ENCODE measurements at regions not wholly inside any gene's neighbourhood (a gene's known extent, or its start where the extent isn't known, plus 50 kb on each side); places are given as distances from the start of the nearest gene placed in this dataset.

GRCh38 chr2:45172142-45172541 lies 162.9 kb upstream of the SIX2 start:
- no peak for DNase-seq

GRCh38 chr2:45171136-45171501 lies 161.9 kb upstream of the SIX2 start:
- no peak for DNase-seq

GRCh38 chr2:45170191-45171135 lies 161.2 kb upstream of the SIX2 start:
- DNase-seq: peak; percentile 9

- peak; percentile 36 for DNase-seq
These were observed 160.3 kb upstream of the SIX2 start for GRCh38 chr2:45169339-45170190.

GRCh38 chr2:45168711-45169338 lies 159.6 kb upstream of the SIX2 start:
- peak; percentile 31 for DNase-seq

GRCh38 chr2:45167920-45168629 lies 158.8 kb upstream of the SIX2 start:
- DNase-seq: no peak

- DNase-seq: no peak
These were observed 157.1 kb upstream of the SIX2 start for GRCh38 chr2:45166229-45166890.

GRCh38 chr2:45162711-45163110 lies 153.5 kb upstream of the SIX2 start:
- no peak for DNase-seq

- DNase-seq: no peak
These were observed 147.4 kb upstream of the SIX2 start for GRCh38 chr2:45156605-45157004.

- DNase-seq: no peak
These were observed 145.4 kb upstream of the SIX2 start for GRCh38 chr2:45154606-45155155.

- DNase-seq: no peak
These were observed 144.9 kb upstream of the SIX2 start for GRCh38 chr2:45154144-45154543.

GRCh38 chr2:45153121-45153520 lies 143.9 kb upstream of the SIX2 start:
- no peak for DNase-seq

- DNase-seq: no peak
These were observed 143.4 kb upstream of the SIX2 start for GRCh38 chr2:45152691-45153090.

GRCh38 chr2:45145073-45145899 lies 136.0 kb upstream of the SIX2 start:
- no peak for DNase-seq

- no peak for DNase-seq
These were observed 132.9 kb upstream of the SIX2 start for GRCh38 chr2:45141883-45142866.

- DNase-seq: no peak
These were observed 131.4 kb upstream of the SIX2 start for GRCh38 chr2:45140675-45141074.

GRCh38 chr2:45138904-45139303 lies 129.7 kb upstream of the SIX2 start:
- DNase-seq: no peak

- DNase-seq: no peak
These were observed 128.9 kb upstream of the SIX2 start for GRCh38 chr2:45137966-45138695.

- no peak for DNase-seq
These were observed 125.5 kb upstream of the SIX2 start for GRCh38 chr2:45134726-45135125.

Measured in stimulated activated CD4-positive, alpha-beta T cell treated with anti-CD3 and anti-CD28 coated beads, Interleukin-15, amount 100 ng/mL, for 24 hours (primary cell).